T-helper 2 cell treated with Interferon-gamma antibody and Interleukin-4, amounts not matched to agents 100 ng/mL and 5 ng/mL, for 36 hours (primary cell): ENCODE measurements at regions not wholly inside any gene's neighbourhood (a gene's known extent, or its start where the extent isn't known, plus 50 kb on each side); places are given as distances from the start of the nearest gene placed in this dataset.
"Not testable (repeated sequence)": the region's sequence is repeated elsewhere in the genome, so short reads cannot be mapped to it uniquely, and the experiment has no call there.

ENCODE experiments used
- intact Hi-C: fragments of 100-400 bp; cut with micrococcal nuclease; formaldehyde crosslinking; loops from one replicate; pipeline ENCODE4 v1.15.1; 2023

DNA sequence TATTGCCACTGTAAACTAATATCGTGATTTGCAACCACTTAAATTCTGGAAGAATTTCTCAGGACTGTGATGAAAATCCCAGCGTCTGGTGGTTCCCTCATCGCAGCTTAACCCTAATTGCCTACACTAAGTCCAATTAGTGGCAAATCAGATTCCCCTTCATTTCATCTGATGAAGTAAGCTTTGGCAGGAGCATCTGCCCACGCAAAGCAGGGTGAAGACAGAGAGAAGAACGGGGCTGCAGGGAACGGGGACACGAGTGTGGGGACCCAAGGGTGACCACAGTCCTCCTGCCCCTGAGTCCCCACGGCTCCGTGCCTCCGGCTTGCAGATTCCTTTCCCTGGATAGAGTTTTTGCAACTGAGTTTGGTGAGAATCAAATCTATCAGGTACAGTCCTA is 159.5 kb downstream of the LY86 start:
- intact Hi-C loops, result no loop called here

DNA sequence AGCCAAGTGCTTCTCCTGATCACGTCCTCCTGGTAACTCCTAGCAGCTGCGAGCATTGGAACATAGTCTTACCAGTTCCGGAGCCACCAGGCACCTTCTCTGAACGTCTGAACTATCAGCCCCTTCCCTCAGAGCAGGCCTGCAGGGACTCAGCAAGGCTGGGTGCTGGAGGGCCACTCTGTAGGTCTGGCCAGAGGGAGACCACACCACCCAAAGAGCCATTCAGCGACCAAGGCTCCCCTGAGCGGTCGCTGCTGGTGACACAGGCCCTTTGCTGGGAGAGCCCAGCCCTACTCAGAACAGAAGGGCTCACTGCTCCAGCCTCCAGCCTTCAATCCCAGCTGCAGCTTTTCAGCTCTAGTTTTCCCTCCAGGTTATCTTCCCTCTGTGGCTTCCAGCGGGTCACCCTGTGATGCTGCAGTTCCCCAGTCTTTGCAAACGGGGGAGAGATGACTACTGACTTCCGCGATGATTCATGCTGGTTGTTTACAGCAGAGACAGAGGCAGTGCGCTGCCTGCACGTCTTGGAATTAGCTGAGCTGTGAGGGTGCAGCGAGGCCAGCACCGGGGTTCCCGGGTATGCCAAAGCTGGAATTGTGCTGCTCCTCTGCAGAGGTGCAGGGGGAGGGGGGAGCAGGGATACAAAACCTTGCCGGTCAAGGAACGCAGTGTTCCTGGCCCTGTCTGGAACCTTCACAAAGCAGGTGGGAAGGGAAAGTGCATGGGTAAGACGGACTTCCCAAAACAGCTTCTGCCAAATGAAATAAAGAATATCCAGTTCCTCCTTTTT is 161.4 kb downstream of the LY86 start:
- intact Hi-C loops, result no loop called here

DNA sequence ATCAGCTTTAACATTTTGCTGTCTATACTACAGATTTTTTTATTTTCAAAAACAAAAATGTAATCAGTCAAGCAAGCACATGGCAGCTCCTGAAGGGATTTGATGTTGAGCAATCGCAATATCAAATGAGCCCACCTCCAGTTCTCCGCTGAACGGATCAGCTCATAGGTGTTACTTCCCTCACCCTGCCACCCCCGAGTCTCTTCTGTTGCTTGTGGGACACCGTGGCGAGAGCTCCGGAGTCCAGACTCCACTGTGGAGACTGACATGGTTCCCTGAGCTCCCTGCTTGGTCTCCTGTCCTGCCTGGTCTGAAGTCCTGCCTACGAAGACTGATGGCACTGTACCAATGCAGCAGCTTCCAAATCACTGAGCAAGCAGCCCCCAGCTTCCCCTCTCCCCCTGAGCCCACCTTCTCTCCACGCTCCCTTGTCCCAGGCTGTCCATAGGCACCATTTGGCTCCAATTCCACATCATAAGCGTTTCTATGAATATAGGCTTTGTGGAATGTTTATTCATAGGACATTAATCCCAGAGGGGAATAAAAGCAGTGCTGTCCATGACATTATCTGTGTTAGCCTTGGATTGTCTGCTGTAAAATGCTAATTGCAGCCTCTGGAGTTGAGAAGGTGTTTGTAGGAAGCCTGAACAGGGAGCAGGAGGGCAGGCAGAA is 162.2 kb downstream of the LY86 start:
- intact Hi-C loops, result no loop called here

DNA sequence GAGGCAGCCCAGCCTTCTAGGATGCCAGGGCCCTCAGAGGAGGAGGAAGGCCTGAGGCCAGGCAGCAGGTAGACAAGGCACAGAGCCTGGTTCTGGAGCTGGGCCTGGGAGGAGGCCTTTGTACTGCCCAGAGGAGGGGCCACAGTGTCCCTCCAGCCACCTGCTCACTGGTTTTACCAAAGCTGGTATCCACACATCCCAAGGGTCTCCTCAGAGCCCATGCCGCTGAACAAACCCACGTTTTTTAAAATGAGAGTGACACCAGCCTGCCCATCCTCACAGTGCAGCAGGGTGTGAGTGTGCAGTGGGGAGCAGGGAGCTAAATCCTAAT is 162.7 kb downstream of the LY86 start:
- intact Hi-C loops, result no loop called here

DNA sequence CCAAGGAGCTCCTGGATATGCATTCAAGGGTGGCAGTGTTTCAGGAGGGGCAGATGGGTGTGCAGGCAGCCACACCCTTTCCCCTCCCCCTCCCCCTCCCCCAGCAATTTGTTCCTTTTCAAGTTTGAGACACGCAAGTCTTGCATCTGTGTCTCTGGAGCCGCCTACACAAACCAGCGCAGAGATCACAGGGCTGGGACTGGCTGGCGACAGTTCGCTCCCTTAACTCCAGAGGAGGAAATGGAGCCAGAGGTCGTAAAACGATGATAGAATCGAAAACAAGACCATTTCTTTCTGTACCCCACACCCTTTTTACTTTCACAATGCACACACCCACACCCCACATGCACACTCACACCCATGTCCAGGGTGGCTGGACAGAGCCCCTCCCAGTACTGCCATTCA is 163.1 kb downstream of the LY86 start:
- intact Hi-C loops, result no loop called here

DNA sequence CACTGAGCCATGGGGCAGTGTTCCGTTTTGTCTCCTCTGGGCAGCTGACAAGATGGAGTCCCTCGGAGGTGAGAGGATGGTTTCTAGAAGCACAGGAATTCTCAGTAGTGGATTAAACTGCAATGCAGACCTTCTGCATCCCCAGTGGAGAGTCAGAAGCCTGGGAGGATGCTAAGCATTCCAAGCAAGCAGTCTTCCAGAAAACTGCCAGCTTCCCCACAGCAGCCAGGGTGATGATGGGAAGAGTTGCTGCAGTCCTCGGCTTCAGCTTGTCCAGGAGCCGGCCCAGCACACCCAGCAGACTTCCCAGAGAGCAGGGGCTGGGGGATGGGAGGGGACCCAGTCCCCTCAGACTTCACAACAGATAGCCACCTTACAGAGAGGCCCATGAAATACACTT is 163.6 kb downstream of the LY86 start:
- intact Hi-C loops, result no loop called here

DNA sequence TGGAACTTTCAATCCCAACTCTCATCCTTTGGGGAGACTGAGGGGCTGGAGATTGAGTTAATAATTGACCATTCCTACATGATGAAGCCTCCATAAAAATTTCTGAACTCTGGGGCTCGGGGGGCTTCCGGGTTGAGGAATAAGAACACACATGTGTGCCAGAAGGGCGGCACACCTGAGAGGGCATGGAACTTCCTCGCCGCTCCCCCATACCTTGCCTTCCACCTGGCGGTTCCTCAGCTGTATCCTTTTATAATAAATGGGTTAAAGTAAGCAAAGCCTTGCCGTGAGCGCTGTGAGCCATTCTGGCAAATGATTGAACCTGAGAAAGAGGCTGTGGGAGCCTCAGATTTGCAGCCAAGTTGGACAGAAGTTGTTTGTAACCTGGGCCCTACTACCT is 164.8 kb downstream of the LY86 start:
- intact Hi-C loops, result no loop called here

DNA sequence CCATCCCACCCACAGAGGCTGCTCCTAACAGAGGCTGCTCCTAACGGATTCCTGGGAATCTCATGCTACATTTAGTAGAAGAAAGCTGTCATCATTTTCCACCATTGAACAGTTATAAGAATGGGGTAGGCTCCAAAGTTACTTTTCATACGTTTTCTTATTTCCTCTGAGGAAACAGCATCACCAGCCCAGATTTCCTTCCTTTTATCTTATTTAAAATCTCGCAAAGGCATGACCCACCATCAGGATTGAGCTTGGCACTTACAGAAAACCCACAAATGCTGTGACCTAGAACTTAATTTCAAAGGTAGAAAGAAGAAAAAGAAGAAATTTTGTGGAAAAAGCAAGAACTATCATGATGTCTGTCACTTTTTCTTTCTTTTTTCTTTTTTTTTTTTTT is 168.0 kb downstream of the LY86 start:
- intact Hi-C loops, result no loop called here

DNA sequence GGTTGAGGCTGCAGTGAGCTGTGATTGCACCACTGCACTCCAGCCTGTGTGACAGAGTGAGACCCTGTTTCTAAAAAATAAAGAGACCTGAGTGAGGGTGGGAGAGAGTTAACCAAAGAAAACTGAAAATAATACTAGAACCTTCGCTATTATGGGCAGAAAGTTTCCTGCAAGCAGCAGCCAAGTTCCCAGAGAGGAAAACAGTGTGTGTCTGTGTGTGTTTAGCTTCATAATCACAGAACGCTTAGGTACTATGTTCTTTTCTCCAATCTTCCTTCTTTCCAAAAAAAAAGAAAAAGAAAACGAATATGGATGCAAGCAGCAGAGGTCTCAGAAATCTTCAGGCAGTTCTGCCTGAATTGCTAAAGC is 170.0 kb downstream of the LY86 start:
- intact Hi-C loops, result no loop called here

DNA sequence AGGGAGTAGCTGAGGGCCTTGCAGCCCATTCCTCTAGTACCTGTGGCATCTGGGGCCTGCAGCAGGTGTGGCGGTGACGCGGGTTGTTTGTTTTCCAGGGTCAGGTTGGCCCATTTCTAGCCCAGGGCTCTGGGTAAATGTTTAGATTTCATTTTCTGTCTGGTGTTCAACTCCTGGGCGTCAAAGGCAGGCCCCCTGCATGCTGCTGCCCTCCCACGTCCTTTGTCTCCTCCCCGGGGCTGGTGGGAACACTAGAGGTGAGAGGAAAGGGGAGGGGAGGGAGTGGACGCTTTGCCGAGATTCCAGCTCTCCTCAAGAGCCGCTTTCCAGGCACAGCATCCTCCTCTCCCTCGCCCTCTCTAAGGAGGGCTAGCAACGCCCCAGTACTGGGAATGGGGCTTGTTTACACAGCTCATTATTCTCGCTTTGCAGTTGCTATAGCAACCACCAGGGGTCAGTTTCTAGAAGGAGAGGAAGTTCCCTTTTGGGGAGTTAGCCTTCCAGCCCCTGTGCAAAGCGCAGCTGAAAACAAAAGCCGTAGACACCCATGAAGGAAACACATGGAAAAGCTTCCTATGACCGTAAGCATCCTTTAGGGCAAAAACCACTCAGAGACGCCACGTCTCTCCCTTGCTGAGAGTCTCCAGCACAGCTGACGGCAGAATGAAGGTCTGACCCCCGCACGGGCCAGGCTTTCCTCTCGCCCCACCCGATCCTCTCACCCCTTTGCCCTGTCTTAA is 170.6 kb downstream of the LY86 start:
- intact Hi-C loops, result no loop called here

DNA sequence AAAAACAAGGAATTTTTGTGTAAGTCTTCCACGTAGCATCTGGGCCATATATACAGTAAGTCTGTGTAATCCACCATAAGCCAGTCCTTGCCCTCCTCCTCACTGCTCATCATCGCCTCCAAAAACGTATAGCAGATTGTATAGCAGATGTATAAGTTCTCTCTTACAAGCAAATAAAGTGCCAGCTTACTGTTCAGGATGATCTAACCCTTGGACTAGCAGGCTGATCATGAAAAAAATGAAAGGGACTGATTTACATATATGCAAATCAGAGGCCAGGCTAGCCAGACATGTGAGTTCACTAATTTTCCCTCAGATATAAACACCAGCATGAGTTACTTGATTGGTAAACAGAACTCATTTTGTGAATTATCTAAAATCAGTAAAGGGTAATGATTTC is 171.5 kb downstream of the LY86 start:
- intact Hi-C loops, result no loop called here

DNA sequence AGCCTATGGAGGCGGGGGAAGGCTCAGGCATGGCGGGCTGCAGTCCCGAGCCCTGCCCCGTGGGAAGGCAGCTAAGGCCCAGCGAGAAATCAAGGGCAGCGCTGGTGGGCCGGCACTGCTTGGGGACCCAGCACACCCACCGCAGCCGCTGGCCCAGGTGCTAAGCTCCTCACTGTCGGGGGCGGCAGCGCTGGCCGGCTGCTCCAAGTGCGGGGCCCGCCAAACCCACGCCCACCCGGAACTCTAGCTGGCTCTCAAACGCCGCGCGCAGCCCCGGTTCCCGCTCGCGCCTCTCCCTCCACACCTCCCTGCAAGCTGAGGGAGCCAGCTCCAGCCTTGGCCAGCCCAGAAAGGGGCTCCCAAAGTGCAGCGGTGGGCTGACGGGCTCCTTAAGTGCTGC is 174.0 kb downstream of the LY86 start:
- intact Hi-C loops, result not testable (repeated sequence)

DNA sequence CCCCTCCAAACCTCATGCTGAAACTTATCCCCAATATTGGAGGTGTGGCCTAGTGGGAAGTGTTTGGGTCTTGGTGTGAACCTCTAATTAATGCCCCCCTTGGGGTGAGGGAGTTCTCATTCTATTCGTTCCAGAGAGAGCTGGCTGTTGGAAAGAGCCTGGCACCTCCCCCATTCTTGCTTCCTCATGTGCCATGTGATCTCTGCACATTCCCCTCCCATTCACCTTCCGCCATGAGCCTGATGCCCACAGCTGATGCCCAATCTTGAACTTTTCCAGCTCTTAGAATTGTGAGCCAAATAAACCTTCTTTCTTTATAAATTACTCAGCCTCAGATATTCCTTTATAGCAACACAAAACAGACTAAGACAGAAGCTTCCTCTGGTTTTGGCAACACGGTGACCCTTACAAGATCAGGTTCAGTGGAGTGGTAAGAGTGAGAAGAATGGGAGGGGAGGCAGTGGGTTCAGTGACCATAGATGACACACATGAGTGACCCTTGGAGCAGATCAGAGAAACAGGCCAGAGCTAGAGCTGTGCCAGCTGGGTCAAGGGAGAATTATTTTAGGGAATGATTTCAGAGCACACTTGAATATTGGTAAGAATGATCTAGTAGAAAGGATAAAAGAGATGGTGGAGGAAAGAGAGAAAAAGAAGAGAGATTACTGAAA is 176.4 kb downstream of the LY86 start:
- intact Hi-C loops, result no loop called here

DNA sequence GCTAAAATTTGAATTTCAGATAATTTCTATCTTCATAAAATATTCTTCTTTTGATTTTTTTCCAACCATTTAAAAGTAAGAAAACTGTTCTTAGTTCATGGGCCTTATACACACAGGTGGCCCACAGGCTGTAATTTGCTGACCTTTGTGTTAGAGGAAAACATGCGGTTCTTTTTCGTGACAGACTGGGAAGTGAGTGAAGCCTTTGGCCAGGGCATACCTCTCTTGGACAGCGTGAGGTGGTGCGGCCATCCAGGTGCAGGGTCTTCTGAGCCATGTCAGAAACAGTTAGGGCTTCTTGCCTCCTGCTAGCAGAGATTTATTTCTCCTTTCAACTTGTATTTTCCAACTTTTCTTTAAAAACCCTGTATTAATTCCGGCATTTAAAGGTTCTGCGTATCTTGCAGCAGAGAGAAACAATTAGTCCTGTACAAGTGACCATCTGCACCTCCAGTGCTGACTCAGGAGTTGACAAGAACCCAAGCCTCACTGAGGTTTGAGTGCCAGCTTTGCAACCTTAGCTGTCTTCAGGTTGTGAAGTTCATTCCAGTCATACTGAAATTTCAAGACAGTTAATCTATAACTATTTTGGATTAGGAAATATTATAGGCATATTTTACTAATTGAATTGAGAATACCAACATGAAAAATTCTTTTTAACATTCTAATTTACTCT is 177.8 kb downstream of the LY86 start:
- intact Hi-C loops, result no loop called here

DNA sequence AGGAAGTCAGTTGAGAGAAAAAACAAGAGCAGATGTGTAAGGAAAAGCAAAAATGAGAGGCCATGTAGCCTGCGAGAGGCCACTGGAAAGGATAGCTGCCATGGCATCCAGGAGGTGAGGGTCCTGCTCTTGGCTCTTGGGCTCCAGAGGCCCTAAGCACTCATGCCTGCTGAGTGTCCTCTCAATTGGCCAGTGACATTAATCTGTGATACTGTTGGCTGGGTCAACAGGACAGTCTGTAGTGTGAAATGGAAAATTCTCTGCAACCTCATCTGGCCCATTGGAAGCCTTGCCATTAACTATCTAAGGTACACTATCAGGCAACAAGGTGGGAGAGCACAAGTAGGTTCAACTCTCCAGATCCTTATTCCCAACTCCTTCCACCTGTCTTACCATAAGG is 180.9 kb downstream of the LY86 start:
- intact Hi-C loops, result no loop called here

DNA sequence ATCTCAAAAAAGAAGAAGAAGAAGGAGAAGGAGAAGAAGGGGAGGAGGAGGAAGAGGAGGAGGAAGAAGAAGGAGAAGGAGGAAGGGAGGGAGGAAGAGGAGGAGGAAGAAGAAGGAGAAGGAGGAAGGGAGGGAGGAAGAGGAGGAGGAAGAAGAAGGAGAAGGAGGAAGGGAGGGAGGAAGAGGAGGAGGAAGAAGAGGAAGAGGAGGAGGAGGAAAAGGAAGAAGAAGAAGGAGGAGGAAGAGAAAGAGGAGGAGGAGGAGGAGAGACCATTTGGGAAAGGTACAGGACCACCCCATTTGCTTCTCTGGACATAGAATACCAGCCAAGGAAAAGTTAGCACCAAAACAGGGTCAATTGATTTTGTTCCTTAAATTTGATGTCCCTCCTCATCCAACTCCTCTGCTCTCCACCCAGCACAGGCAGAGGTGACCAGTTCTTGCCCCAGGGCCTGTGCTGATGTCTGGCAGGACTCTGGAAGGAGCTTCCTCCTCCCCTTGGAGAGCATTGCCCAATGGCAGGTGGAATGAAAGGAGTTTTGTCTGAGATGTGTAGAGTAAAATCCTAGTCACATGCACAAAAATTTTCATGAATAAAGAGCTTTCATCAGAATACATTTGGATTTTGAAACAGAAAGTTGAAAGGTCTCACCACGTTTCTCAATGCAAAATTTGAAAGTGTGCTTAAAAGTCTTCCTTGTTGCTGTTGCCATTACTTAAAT is 182.9 kb downstream of the LY86 start:
- intact Hi-C loops, result no loop called here

DNA sequence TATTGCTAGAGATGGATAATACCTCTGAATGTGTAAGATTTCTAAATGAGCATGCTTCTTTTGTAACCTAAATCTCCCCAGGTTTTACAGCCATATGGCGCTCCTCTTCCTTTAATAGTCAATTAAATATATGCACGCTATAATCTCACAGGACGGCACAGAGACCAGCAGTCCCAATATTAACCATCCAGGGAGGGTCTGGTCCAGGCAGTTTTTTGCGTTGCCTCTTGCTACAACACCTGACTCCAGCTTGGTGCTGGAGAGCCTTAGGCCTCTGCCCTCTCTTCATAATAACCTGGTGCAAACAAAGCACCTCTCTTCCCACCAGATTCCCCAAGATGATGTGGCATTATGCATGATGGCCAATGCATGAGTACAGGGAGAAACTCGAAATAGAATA is 183.4 kb downstream of the LY86 start:
- intact Hi-C loops, result no loop called here

DNA sequence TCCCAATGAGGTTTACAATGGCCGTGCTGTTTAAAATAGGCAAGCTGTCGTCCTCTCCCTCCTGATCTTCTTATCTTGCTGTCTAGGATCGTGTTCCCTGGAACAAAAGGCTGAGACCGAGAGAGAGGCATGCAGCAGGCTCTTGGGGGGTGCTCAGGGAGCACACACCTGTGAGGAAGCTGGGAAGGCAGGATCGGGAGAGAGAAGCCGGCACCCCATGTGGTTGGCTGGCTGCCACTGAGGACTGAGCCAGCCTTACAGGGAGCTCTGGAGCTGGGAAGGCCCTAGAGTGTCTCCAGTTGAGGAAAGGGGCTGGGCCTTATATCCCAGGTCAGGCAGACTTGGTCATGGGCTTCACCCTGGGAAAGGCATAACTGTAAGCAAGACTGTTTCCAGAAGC is 184.2 kb downstream of the LY86 start:
- intact Hi-C loops, result no loop called here

DNA sequence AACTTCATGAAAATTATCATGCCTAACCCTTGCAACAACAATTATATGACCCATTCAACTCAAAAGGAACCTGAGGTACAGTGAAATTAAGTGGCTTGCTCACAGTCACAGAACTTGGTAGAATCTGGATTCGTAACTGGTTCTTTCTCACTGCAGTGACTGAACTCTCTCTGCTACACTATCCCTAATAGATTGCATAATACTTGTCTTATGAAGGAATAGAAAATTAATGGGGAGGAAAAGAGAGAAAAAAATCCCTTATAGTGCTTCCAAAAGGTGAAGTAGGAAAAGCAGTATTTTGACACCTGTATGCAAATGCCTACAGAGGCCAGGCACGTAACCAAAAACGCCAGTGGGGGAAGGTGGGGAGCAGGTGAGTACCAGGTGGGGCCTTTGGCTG is 186.6 kb downstream of the LY86 start:
- intact Hi-C loops, result no loop called here

DNA sequence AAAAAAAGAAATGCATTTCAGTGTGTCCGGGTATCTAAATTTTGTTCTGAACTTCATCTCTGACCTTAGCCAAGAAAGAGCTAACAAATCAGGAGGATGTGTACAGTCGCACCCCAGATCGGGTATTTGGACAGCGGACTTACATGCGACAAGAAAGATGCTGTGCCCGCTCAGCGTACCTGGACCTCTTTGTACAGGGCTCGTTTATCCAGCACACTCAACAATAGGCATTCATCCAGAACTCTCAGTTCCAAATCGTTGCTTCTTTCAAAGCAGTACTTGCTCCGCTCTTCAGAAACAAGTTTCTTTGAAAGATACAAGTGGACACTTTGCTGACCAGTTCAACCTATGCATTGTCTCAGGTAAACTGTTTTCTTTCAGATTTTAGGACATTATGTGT is 191.7 kb downstream of the LY86 start:
- intact Hi-C loops, result no loop called here
